ENCODE measurements at regions not wholly inside any gene's neighbourhood (a gene's known extent, or its start where the extent isn't known, plus 50 kb on each side); places are given as distances from the start of the nearest gene placed in this dataset.

- TF ChIP-seq CTCF (IDR thresholded peaks at IDR 0.05): no peak
- Mint-ChIP-seq H3K4me1 (no peaks in the 10 kb centered on the region), H3K27ac (no peak overlapping the region), H3K27me3 (no peaks in the 10 kb centered on the region), H3K9me3 (no peaks in the 10 kb centered on the region), H3K36me3 (ENCODE audit: low read depth) (no peaks in the 10 kb centered on the region), H3K4me3 (no peak overlapping the region)
- DNase-seq (no peak), ATAC-seq (ENCODE audit: low read depth) (no peak)
- intact Hi-C loops (cut with micrococcal nuclease): no loop called here
- CTCF ChIA-PET: interaction anchor here (0.7 kb wide), 1 partner anchor 1917 kb away, joined by 3 read pairs; no protein-coding TSS in a partner anchor
- POLR2A ChIA-PET: no interaction called here
These were observed 996.6 kb downstream of the TLE1 start for GRCh38 chr9:80692751-80693150.

GRCh38 chr9:80691229-80691628, 998.1 kb downstream of the TLE1 start:
- CTCF ChIA-PET: no interaction called here
- H3K4me3 Mint-ChIP-seq: no peak overlapping the region
- intact Hi-C loops (cut with micrococcal nuclease): no loop called here
- H3K27me3 Mint-ChIP-seq: no peaks in the 10 kb centered on the region
- POLR2A ChIA-PET: no interaction called here
- no peak overlapping the region for H3K27ac Mint-ChIP-seq
- H3K9me3 Mint-ChIP-seq: no peaks in the 10 kb centered on the region
- no peaks in the 10 kb centered on the region for H3K36me3 Mint-ChIP-seq (ENCODE audit: low read depth)
- ATAC-seq (ENCODE audit: low read depth) (no peak), DNase-seq (no peak)
- no peak for TF ChIP-seq CTCF (IDR thresholded peaks at IDR 0.05)
- no peaks in the 10 kb centered on the region for H3K4me1 Mint-ChIP-seq

GRCh38 chr9:80690349-80690939, 998.9 kb downstream of the TLE1 start:
- TF ChIP-seq CTCF (IDR thresholded peaks at IDR 0.05): no peak
- CTCF ChIA-PET: no interaction called here
- Mint-ChIP-seq H3K36me3 (ENCODE audit: low read depth) (no peaks in the 10 kb centered on the region), H3K4me1 (no peaks in the 10 kb centered on the region), H3K27ac (no peak overlapping the region), H3K27me3 (no peaks in the 10 kb centered on the region), H3K4me3 (no peak overlapping the region), H3K9me3 (no peaks in the 10 kb centered on the region)
- intact Hi-C loops (cut with micrococcal nuclease): no loop called here
- ATAC-seq (ENCODE audit: low read depth): no peak
- DNase-seq: no peak
- POLR2A ChIA-PET: no interaction called here

GRCh38 chr9:80679916-80680315, 1009.4 kb downstream of the TLE1 start:
- ChIA-PET POLR2A (no interaction called here), CTCF (no interaction called here)
- TF ChIP-seq CTCF (IDR thresholded peaks at IDR 0.05): no peak
- no peak overlapping the region for H3K27ac Mint-ChIP-seq
- no peak for ATAC-seq (ENCODE audit: low read depth)
- H3K36me3 Mint-ChIP-seq (ENCODE audit: low read depth): no peaks in the 10 kb centered on the region
- intact Hi-C loops (cut with micrococcal nuclease): no loop called here
- no peaks in the 10 kb centered on the region for H3K4me1 Mint-ChIP-seq
- no peaks in the 10 kb centered on the region for H3K27me3 Mint-ChIP-seq
- no peaks in the 10 kb centered on the region for H3K9me3 Mint-ChIP-seq
- no peak for DNase-seq
- H3K4me3 Mint-ChIP-seq: no peak overlapping the region

- Mint-ChIP-seq H3K27ac (no peak overlapping the region), H3K27me3 (no peaks in the 10 kb centered on the region), H3K9me3 (no peaks in the 10 kb centered on the region), H3K4me1 (no peaks in the 10 kb centered on the region), H3K4me3 (no peak overlapping the region), H3K36me3 (ENCODE audit: low read depth) (no peaks in the 10 kb centered on the region)
- TF ChIP-seq CTCF (IDR thresholded peaks at IDR 0.05): no peak
- intact Hi-C loops (cut with micrococcal nuclease): no loop called here
- ChIA-PET POLR2A (no interaction called here), CTCF (no interaction called here)
- no peak for DNase-seq
- ATAC-seq (ENCODE audit: low read depth): no peak
These were observed 1010.4 kb downstream of the TLE1 start for GRCh38 chr9:80678906-80679305.

All from activated B cell treated with CpG ODN at 0.5 μM for 24 hours (primary cell).